Endothelial cell of umbilical vein (primary cell): ENCODE measurements at regions not wholly inside any gene's neighbourhood (a gene's known extent, or its start where the extent isn't known, plus 50 kb on each side); places are given as distances from the start of the nearest gene placed in this dataset.
A peak's percentile ranks its signal among the peaks of the same experiment; 100 is the strongest.

Experiments used
- BruUV-seq: library from RNA; stranded (reverse); fragments of 400-500 nt; replicated peaks from 2 replicates; lab custom pipeline; 2021; lab: Mats Ljungman, UMichigan
- CTCF ChIA-PET: fragments of 300-600, 350-600 bp; sonication (Branson Sonifier 250); formaldehyde crosslinking; loops from one replicate; lab custom pipeline; 2021; ENCODE audit warnings: antibody characterized with exemption, inconsistent platforms; lab: Charles Lee
- POLR2A ChIA-PET: fragments of 300-600, 350-600 bp; sonication (Branson Sonifier 250); formaldehyde crosslinking; loops from one replicate; lab custom pipeline; 2021; ENCODE audit warnings: antibody characterized with exemption, inconsistent platforms; lab: Charles Lee
- DNase-seq: peaks from one replicate; pipeline ENCODE4 v3.0.0-alpha.2; 2011; ENCODE audit warnings: low read depth, low spot score
- FAIRE-seq: peaks from 2 replicates; lab custom pipeline; 2011; peaks lifted over from hg19 to GRCh38; lab: Jason Lieb, UNC
- H2AFZ ChIP-seq: 2 replicates; pipeline ENCODE4 v1.6.0; 2012; ENCODE audit warnings: low read depth, low read length, control low read depth, inconsistent platforms
- H3K27ac ChIP-seq: 2 replicates; pipeline ENCODE4 v1.5.1; 2011; ENCODE audit warnings: low read depth, mild to moderate bottlenecking, control low read depth, low read length, moderate library complexity; ENCODE audit not compliant: insufficient read depth
- H3K27me3 ChIP-seq, 2 experiments: 2 replicates each; pipeline versions ENCODE4 v1.6.0 to v1.6.1; 2011; ENCODE audit warnings: low read length in 2 of 2, mixed read lengths in 1 of 2; ENCODE audit not compliant: control insufficient read depth in 2 of 2, insufficient read depth in 2 of 2
- H3K36me3 ChIP-seq, 2 experiments: 2 replicates in 1 of 2; 3 replicates in 1 of 2; pipeline ENCODE4 v1.5.1; 2011; ENCODE audit warnings: low read length in 2 of 2, mild to moderate bottlenecking in 1 of 2, moderate library complexity in 1 of 2; ENCODE audit not compliant: control insufficient read depth in 2 of 2, insufficient read depth in 2 of 2; ENCODE audit errors: extremely low read depth in 1 of 2
- H3K4me1 ChIP-seq: 3 replicates; pipeline ENCODE4 v1.5.1; 2011; ENCODE audit warnings: mild to moderate bottlenecking, low read length; ENCODE audit not compliant: control insufficient read depth, insufficient read depth; ENCODE audit errors: extremely low read depth
- H3K4me2 ChIP-seq: 2 replicates; pipeline ENCODE4 v1.6.1; 2011; ENCODE audit warnings: low read length, control low read depth, mixed read lengths; ENCODE audit not compliant: insufficient read depth
- H3K4me3 ChIP-seq, 3 experiments: fragments of 200-600 bp in 1 of 3; sonication (generic), shearing (Covaris generic) in 1 of 3; replicated peaks in 1 of 3; 2 replicates each; pipeline ENCODE4 v1.5.1; 2011 to 2016; ENCODE audit warnings: control low read depth in 3 of 3, low read length in 3 of 3, mild to moderate bottlenecking in 2 of 3, inconsistent platforms in 1 of 3, low read depth in 1 of 3, moderate library complexity in 1 of 3; ENCODE audit not compliant: insufficient read depth in 1 of 3
- H3K79me2 ChIP-seq: 2 replicates; pipeline ENCODE4 v1.6.0; 2012; ENCODE audit warnings: low read length, inconsistent platforms; ENCODE audit not compliant: control insufficient read depth, insufficient read depth
- H3K9ac ChIP-seq: replicated peaks from 2 replicates; pipeline ENCODE3; 2011; ENCODE audit warnings: low read length, control low read depth; ENCODE audit not compliant: insufficient read depth; ENCODE audit errors: extremely low read depth
- H3K9me1 ChIP-seq: replicated peaks from 3 replicates; pipeline ENCODE4 v1.6.0; 2011; ENCODE audit warnings: mild to moderate bottlenecking, low read length; ENCODE audit not compliant: control insufficient read depth, insufficient read depth; ENCODE audit errors: extremely low read depth
- H3K9me3 ChIP-seq: replicated peaks from 2 replicates; pipeline ENCODE4 v1.5.1; 2012; ENCODE audit warnings: low read length, inconsistent platforms; ENCODE audit not compliant: control insufficient read depth, insufficient read depth
- H4K20me1 ChIP-seq: replicated peaks from 2 replicates; pipeline ENCODE3; 2011; ENCODE audit warnings: mild to moderate bottlenecking, low read length; ENCODE audit not compliant: control insufficient read depth, insufficient read depth; ENCODE audit errors: extremely low read depth
- CTCF ChIP-seq, 2 donors: IDR thresholded peaks; 1 replicate in 1 of 2; 2 replicates in 1 of 2; pipeline ENCODE4 v1.5.1; 2011; ENCODE audit warnings: low read length in 2 of 2, mild to moderate bottlenecking in 2 of 2, moderate library complexity in 2 of 2, control low read depth in 1 of 2, inconsistent platforms in 1 of 2, low read depth in 1 of 2; ENCODE audit not compliant: insufficient read depth in 1 of 2; ENCODE audit errors: extremely low read depth in 1 of 2
- EZH2 ChIP-seq: IDR thresholded peaks from 2 replicates; pipeline ENCODE4 v1.6.1; 2012; ENCODE audit warnings: borderline replicate concordance, low read depth, mild to moderate bottlenecking, moderate library complexity, low read length, inconsistent platforms; ENCODE audit not compliant: severe bottlenecking
- FOS ChIP-seq: IDR thresholded peaks from 2 replicates; pipeline ENCODE4 v1.6.1; 2011; ENCODE audit warnings: mild to moderate bottlenecking, low read length, moderate library complexity, borderline replicate concordance; ENCODE audit not compliant: insufficient read depth
- GATA2 ChIP-seq: IDR thresholded peaks from 2 replicates; pipeline ENCODE4 v1.7.0; 2011; ENCODE audit warnings: low read depth, mild to moderate bottlenecking, moderate library complexity, mixed read lengths, low read length; ENCODE audit not compliant: insufficient read length, insufficient read depth
- JUN ChIP-seq: IDR thresholded peaks from 2 replicates; pipeline ENCODE4 v1.6.1; 2011; ENCODE audit warnings: borderline replicate concordance, low read depth; ENCODE audit not compliant: insufficient read length, insufficient read depth
- MAX ChIP-seq: IDR thresholded peaks from 2 replicates; pipeline ENCODE4 v1.6.1; 2011; ENCODE audit not compliant: insufficient read depth, insufficient read length
- MYC ChIP-seq: IDR thresholded peaks from one replicate; pipeline ENCODE4 v1.6.1; 2011; ENCODE audit warnings: mild to moderate bottlenecking, low read depth, low read length
- POLR2A ChIP-seq: IDR thresholded peaks from 2 replicates; pipeline ENCODE4 v1.6.1; 2012; ENCODE audit warnings: low read depth, mild to moderate bottlenecking, control low read depth, low read length
- POLR2AphosphoS5 ChIP-seq: IDR thresholded peaks from 2 replicates; pipeline ENCODE4 v1.6.1; 2012; ENCODE audit warnings: low read depth, mild to moderate bottlenecking, control low read depth, low read length, moderate library complexity; ENCODE audit not compliant: insufficient read depth
- dilution Hi-C: fragments of 300-500 bp; cut with MboI; formaldehyde crosslinking; loops from one replicate; pipeline ENCODE4 v1.15.0; 2019; ENCODE audit warnings: low sequenced_read_pairs; ENCODE audit not compliant: extremely low pct_ligation_motif_present
- intact Hi-C: fragments of 100-400 bp; cut with micrococcal nuclease; formaldehyde crosslinking; loops from one replicate; pipeline ENCODE4 v1.10.0; 2022

GRCh38 chr10:57338823-57339558 lies 928.7 kb downstream of the IPMK start:
- Histone ChIP-seq H3K27ac (no peak overlapping the region), H3K9me3 (no peaks in the 10 kb centered on the region), H4K20me1 (no peaks in the 10 kb centered on the region), H3K79me2 (no peaks in the 10 kb centered on the region), H2AFZ (no peak overlapping the region), H3K4me3 (no peak overlapping the region), H3K4me2 (no peak overlapping the region), H3K9me1 (no peaks in the 10 kb centered on the region), H3K4me1 (no peaks in the 10 kb centered on the region), H3K27me3 (no peaks in the 10 kb centered on the region), H3K36me3 (no peaks in the 10 kb centered on the region), H3K9ac (no peak overlapping the region)
- dilution Hi-C loops = loop anchor here (25.0 kb wide), 1 partner anchor 723 kb away; no protein-coding TSS in a partner anchor
- no TSS peak for BruUV-seq
- DNase-seq = peak; percentile 13
- no peak for FAIRE-seq
- TF ChIP-seq CTCF (IDR thresholded peaks at IDR 0.05; ENCODE audit: extremely low read depth in 1 of 2, insufficient read depth in 1 of 2, low read depth in 1 of 2, low read length in 2 of 2) (peak; percentile 24 to 35), POLR2AphosphoS5 (no peak)
- CTCF ChIA-PET = interaction anchor here (1.2 to 1.6 kb wide), 3 partner anchors 23 to 814 kb away, joined by 3 to 7 read pairs (median 5); no protein-coding TSS in a partner anchor
- intact Hi-C loops = no loop called here
- POLR2A ChIA-PET = no interaction called here

- FAIRE-seq (no peak), DNase-seq (no peak)
- no peak overlapping the region for H3K4me2 ChIP-seq
- POLR2A ChIA-PET = no interaction called here
- no peak overlapping the region for H3K27ac ChIP-seq
- no peaks in the 10 kb centered on the region for H3K4me1 ChIP-seq
- no peak for TF ChIP-seq FOS
- TF ChIP-seq MYC = no peak
- TF ChIP-seq JUN = no peak
- no peak for TF ChIP-seq GATA2
- no peak for TF ChIP-seq POLR2A
- no peak for TF ChIP-seq CTCF (IDR thresholded peaks at IDR 0.05; ENCODE audit: extremely low read depth in 1 of 2, insufficient read depth in 1 of 2, low read depth in 1 of 2, low read length in 2 of 2)
- no peak for TF ChIP-seq EZH2
- TF ChIP-seq MAX = no peak
- TF ChIP-seq POLR2AphosphoS5 = no peak
- H3K36me3 ChIP-seq = no peaks in the 10 kb centered on the region
- H2AFZ ChIP-seq = no peak overlapping the region
- H3K79me2 ChIP-seq = no peaks in the 10 kb centered on the region
- intact Hi-C loops = no loop called here
- H3K9ac ChIP-seq = no peak overlapping the region
- no TSS peak for BruUV-seq
- dilution Hi-C loops = loop anchor here (25.0 kb wide), 1 partner anchor 725 kb away; no protein-coding TSS in a partner anchor
- H3K9me1 ChIP-seq = no peaks in the 10 kb centered on the region
- no peaks in the 10 kb centered on the region for H4K20me1 ChIP-seq
- no peaks in the 10 kb centered on the region for H3K27me3 ChIP-seq
- no peaks in the 10 kb centered on the region for H3K9me3 ChIP-seq
- H3K4me3 ChIP-seq = no peak overlapping the region
- CTCF ChIA-PET = no interaction called here
These were observed 930.8 kb downstream of the IPMK start for GRCh38 chr10:57336865-57337264.
